K562 (cell line): ENCODE measurements at regions not wholly inside any gene's neighbourhood (a gene's known extent, or its start where the extent isn't known, plus 50 kb on each side); places are given as distances from the start of the nearest gene placed in this dataset.

Experiments
- ATAC-seq: fragments of 200-7000 bp; cut with Tn5 transposase; 3 replicates; pipeline ENCODE4 v1.9.1; 2020; ENCODE audit warnings: moderate library complexity
- BruUV-seq: library from RNA; stranded (reverse); fragments of 400-500 nt; replicated peaks from 2 replicates; lab custom pipeline; 2021; lab: Mats Ljungman, UMichigan
- CTCF ChIA-PET: fragments of 300-600 bp; formaldehyde crosslinking; extraction: SDS; loops from one replicate; lab custom pipeline; 2021; ENCODE audit warnings: low intra/inter-chr PET ratio; lab: Yijun Ruan, JAX
- POLR2A ChIA-PET: fragments of 300-600, 350-650 bp; sonication (Branson Sonifier 250); formaldehyde crosslinking; extraction: SDS; loops from one replicate; lab custom pipeline; 2021; ENCODE audit warnings: antibody characterized with exemption, inconsistent platforms; lab: Yijun Ruan, JAX
- DNase-seq, 4 experiments: peaks; one replicate each; pipeline versions ENCODE4 v3.0.0 to v3.0.0-alpha.2; 2011 to 2018; ENCODE audit warnings: low spot score in 3 of 4, mixed read lengths in 3 of 4; ENCODE audit errors: extremely low read depth in 1 of 4
- FAIRE-seq: peaks from 2 replicates; lab custom pipeline; 2011; peaks lifted over from hg19 to GRCh38; lab: Jason Lieb, UNC
- H2AFZ ChIP-seq: 2 replicates; pipeline ENCODE4 v1.6.0; 2011; ENCODE audit warnings: low read depth, low read length, control low read depth, inconsistent platforms
- H3K27ac ChIP-seq: fragments of 200-600 bp; 3 replicates; pipeline ENCODE4 v1.8.0; 2011; ENCODE audit warnings: low read depth, mild to moderate bottlenecking, control low read depth, inconsistent platforms, low read length, moderate library complexity, mixed read lengths; ENCODE audit errors: extremely low read depth
- H3K27me3 ChIP-seq, 2 experiments: fragments of 300-600 bp in 1 of 2; 2 replicates in 1 of 2; 3 replicates in 1 of 2; pipeline versions ENCODE4 v1.6.0 to v1.8.0; 2011; ENCODE audit warnings: inconsistent platforms in 2 of 2, low read length in 2 of 2, mild to moderate bottlenecking in 1 of 2, mixed read lengths in 1 of 2, moderate library complexity in 1 of 2; ENCODE audit not compliant: control insufficient read depth in 2 of 2, insufficient read depth in 2 of 2
- H3K36me3 ChIP-seq: fragments of 300-600 bp; 3 replicates; pipeline ENCODE4 v1.8.0; 2011; ENCODE audit warnings: mild to moderate bottlenecking, low read length, inconsistent platforms; ENCODE audit not compliant: control insufficient read depth, insufficient read depth
- H3K4me1 ChIP-seq, 2 experiments: fragments of 200-600 bp in 1 of 2; replicated peaks in 1 of 2; 2 replicates in 1 of 2; 3 replicates in 1 of 2; pipeline versions ENCODE4 v1.5.1 to v1.8.0; 2011; ENCODE audit warnings: inconsistent platforms in 2 of 2, low read length in 2 of 2, mild to moderate bottlenecking in 1 of 2, mixed read lengths in 1 of 2, moderate library complexity in 1 of 2; ENCODE audit not compliant: control insufficient read depth in 2 of 2, insufficient read depth in 2 of 2
- H3K4me2 ChIP-seq: 2 replicates; pipeline ENCODE4 v1.6.1; 2011; ENCODE audit warnings: low read length, control low read depth, inconsistent platforms, mixed read lengths; ENCODE audit not compliant: insufficient read depth
- H3K4me3 ChIP-seq: fragments of 200-600 bp; sonication (generic), shearing (Covaris generic); 2 replicates; pipeline ENCODE4 v1.5.1; 2016; ENCODE audit warnings: control low read depth, inconsistent platforms
- H3K79me2 ChIP-seq: fragments of 200-600 bp; 3 replicates; pipeline ENCODE4 v1.8.0; 2011; ENCODE audit warnings: low read length, inconsistent platforms; ENCODE audit not compliant: control insufficient read depth, insufficient read depth
- H3K9ac ChIP-seq, 2 experiments: 2 replicates each; pipeline versions ENCODE4 v1.6.0 to v1.6.1; 2011; ENCODE audit warnings: low read depth in 2 of 2, low read length in 2 of 2, control low read depth in 1 of 2, inconsistent platforms in 1 of 2, mild to moderate bottlenecking in 1 of 2, mixed read lengths in 1 of 2; ENCODE audit not compliant: insufficient read depth in 1 of 2
- H3K9me1 ChIP-seq: one replicate; pipeline ENCODE4 v1.6.0; 2011; ENCODE audit warnings: inconsistent platforms, mild to moderate bottlenecking, low read length, moderate library complexity; ENCODE audit not compliant: control insufficient read depth, insufficient read depth
- H3K9me3 ChIP-seq: replicated peaks from 2 replicates; pipeline ENCODE4 v1.5.1; 2011; ENCODE audit warnings: low read depth, low read length, inconsistent platforms; ENCODE audit not compliant: control insufficient read depth, insufficient read depth
- H4K20me1 ChIP-seq: replicated peaks from 2 replicates; pipeline ENCODE4 v1.6.1; 2011; ENCODE audit warnings: low read length, inconsistent platforms, mixed read lengths; ENCODE audit not compliant: control insufficient read depth, insufficient read depth
- MBD1 ChIP-seq: fragments of 250-450 bp; sonication (Bioruptor Pico); IDR thresholded peaks from 2 replicates; pipeline ENCODE4 v1.8.0; 2022; ENCODE audit warnings: inconsistent platforms
- NFATC3 ChIP-seq: fragments of 450-650 bp; IDR thresholded peaks from 2 replicates; pipeline ENCODE4 v1.6.1; 2017; ENCODE audit warnings: mild to moderate bottlenecking
- RBFOX2 ChIP-seq: fragments of 200-400 bp; formaldehyde crosslinking; IDR thresholded peaks from 2 replicates; pipeline ENCODE4 v1.6.1; 2017; ENCODE audit warnings: low read depth, mild to moderate bottlenecking, low read length, moderate library complexity
- RCOR1 ChIP-seq, 2 experiments: IDR thresholded peaks; 2 replicates each; pipeline ENCODE4 v1.6.1; 2012; ENCODE audit warnings: low read depth in 2 of 2, low read length in 2 of 2, borderline replicate concordance in 1 of 2, improper control_type of control experiment in 1 of 2
- TAF7 ChIP-seq: fragments of 450-650 bp; IDR thresholded peaks from 2 replicates; pipeline ENCODE4 v1.6.1; 2016; ENCODE audit warnings: missing genetic modification characterization, missing compliant biosample characterization
- THRAP3 ChIP-seq: fragments of 450-650 bp; IDR thresholded peaks from 2 replicates; pipeline ENCODE4 v1.6.1; 2016; ENCODE audit warnings: mild to moderate bottlenecking, inconsistent platforms, borderline replicate concordance
- ZBTB5 ChIP-seq: fragments of 450-650 bp; IDR thresholded peaks from 2 replicates; pipeline ENCODE4 v1.6.1; 2017; ENCODE audit warnings: antibody characterized with exemption
- ZFPM2 ChIP-seq: fragments of 250-450 bp; sonication (Bioruptor Pico); IDR thresholded peaks from 2 replicates; pipeline ENCODE4 v1.5.1; 2022; ENCODE audit warnings: mild to moderate bottlenecking
- ZFX ChIP-seq: sonication (generic); formaldehyde crosslinking; IDR thresholded peaks from 2 replicates; pipeline ENCODE4 v1.8.0; 2022; ENCODE audit warnings: mild to moderate bottlenecking, missing genetic modification reagents, moderate library complexity
- ZNF395 ChIP-seq: fragments of 200-800 bp; sonication (Bioruptor generic); IDR thresholded peaks from 2 replicates; pipeline ENCODE4 v1.6.1; 2017; ENCODE audit warnings: missing genetic modification characterization, missing compliant biosample characterization
- ZNF445 ChIP-seq: fragments of 250-450 bp; sonication (Bioruptor Pico); IDR thresholded peaks from 2 replicates; pipeline ENCODE4 v1.4.0; 2020; ENCODE audit warnings: low read depth, mild to moderate bottlenecking, moderate library complexity
- ZNF449 ChIP-seq: fragments of 250-450 bp; sonication (Bioruptor Pico); IDR thresholded peaks from 2 replicates; pipeline ENCODE4 v1.8.0; 2022; ENCODE audit warnings: moderate library complexity, mild to moderate bottlenecking, inconsistent platforms
- ZNF655 ChIP-seq: fragments of 250-450 bp; sonication (Bioruptor Pico); IDR thresholded peaks from 2 replicates; pipeline ENCODE4 v1.5.0; 2021
- ZNF77 ChIP-seq: fragments of 250-450 bp; sonication (Bioruptor Pico); IDR thresholded peaks from 2 replicates; pipeline ENCODE4 v1.5.0; 2020
- ZNF79 ChIP-seq: fragments of 250-450 bp; sonication (Bioruptor Pico); IDR thresholded peaks from 2 replicates; pipeline ENCODE4 v1.4.0; 2020; ENCODE audit warnings: low read depth, mild to moderate bottlenecking, moderate library complexity
- WGBS: fragments of 100-300 bp; shearing (Covaris generic); methylation state at CpG from one replicate; pipeline ENCODE4 v1.1.6; 2016; ENCODE audit warnings: low coverage, mixed read lengths; ENCODE audit not compliant: insufficient coverage; ENCODE audit errors: missing lambda C conversion rate; 5-methylcytosine and 5-hydroxymethylcytosine counted together
- in situ Hi-C: fragments of 300-500 bp; cut with MboI; formaldehyde crosslinking; loops from 4 replicates; pipeline ENCODE4 v1.15.0; 2018; ENCODE audit warnings: inconsistent platforms, mixed read lengths
- intact Hi-C: fragments of 100-400 bp; cut with micrococcal nuclease; formaldehyde crosslinking; loops from 2 replicates; pipeline ENCODE4 v1.14.2; 2022

GRCh38 chr4:159542296-159542695, 439.4 kb downstream of the RAPGEF2 start (continued):
- no peak for TF ChIP-seq ZBTB5
- TF ChIP-seq RCOR1 (IDR thresholded peaks at IDR 0.05; ENCODE audit: borderline replicate concordance in 1 of 2, low read depth in 2 of 2, low read length in 2 of 2): no peak
- no peak for TF ChIP-seq THRAP3

GRCh38 chr4:159543831-159544230, 441.0 kb downstream of the RAPGEF2 start:
- BruUV-seq: no TSS peak
- WGBS: 0% methylated on average over 5 of the region's 5 CpGs
- TF ChIP-seq TAF7 (tag): no peak
- TF ChIP-seq NFATC3: no peak
- no peak for TF ChIP-seq MBD1 (CRISPR knock-in tag)
- TF ChIP-seq ZNF395: no peak
- TF ChIP-seq RBFOX2: no peak
- TF ChIP-seq ZFPM2 (CRISPR knock-in tag): no peak
- TF ChIP-seq ZNF445: no peak
- no peak for TF ChIP-seq ZNF77 (CRISPR knock-in tag)
- TF ChIP-seq ZFX (CRISPR knock-in tag): no peak
- TF ChIP-seq ZNF79 (CRISPR knock-in tag): no peak
- TF ChIP-seq ZNF655 (CRISPR knock-in tag): no peak
- no peak for TF ChIP-seq ZNF449 (CRISPR knock-in tag)

More at GRCh38 chr4:159543831-159544230, 441.0 kb downstream of the RAPGEF2 start:
- no peaks in the 10 kb centered on the region for H3K9me3 ChIP-seq
- CTCF ChIA-PET: no interaction called here
- H4K20me1 ChIP-seq: no peaks in the 10 kb centered on the region
- no peaks in the 10 kb centered on the region for H3K9me1 ChIP-seq
- H3K4me3 ChIP-seq: no peak overlapping the region
- H3K4me1 ChIP-seq: no peaks in the 10 kb centered on the region
- H3K36me3 ChIP-seq: no peaks in the 10 kb centered on the region
- intact Hi-C loops (no loop called here), in situ Hi-C loops (no loop called here)
- H3K4me2 ChIP-seq: no peak overlapping the region
- ATAC-seq (no peak), FAIRE-seq (no peak), DNase-seq (no peak)
- no peak overlapping the region for H2AFZ ChIP-seq
- H3K9ac ChIP-seq: no peak overlapping the region
- no peaks in the 10 kb centered on the region; a peak in 1 of 5 replicates for H3K27me3 ChIP-seq
- no peaks in the 10 kb centered on the region for H3K79me2 ChIP-seq
- POLR2A ChIA-PET: no interaction called here
- no peak overlapping the region for H3K27ac ChIP-seq
